DMS53 treated with DMSO at 0.1 percent for 48 hours (cell line): ENCODE measurements at regions not wholly inside any gene's neighbourhood (a gene's known extent, or its start where the extent isn't known, plus 50 kb on each side); places are given as distances from the start of the nearest gene placed in this dataset.

ENCODE experiments used
- DNase-seq: peaks from one replicate; lab custom pipeline; 2025; ENCODE audit not compliant: unreplicated experiment; lab: John Stamatoyannopoulos, UW

DNA sequence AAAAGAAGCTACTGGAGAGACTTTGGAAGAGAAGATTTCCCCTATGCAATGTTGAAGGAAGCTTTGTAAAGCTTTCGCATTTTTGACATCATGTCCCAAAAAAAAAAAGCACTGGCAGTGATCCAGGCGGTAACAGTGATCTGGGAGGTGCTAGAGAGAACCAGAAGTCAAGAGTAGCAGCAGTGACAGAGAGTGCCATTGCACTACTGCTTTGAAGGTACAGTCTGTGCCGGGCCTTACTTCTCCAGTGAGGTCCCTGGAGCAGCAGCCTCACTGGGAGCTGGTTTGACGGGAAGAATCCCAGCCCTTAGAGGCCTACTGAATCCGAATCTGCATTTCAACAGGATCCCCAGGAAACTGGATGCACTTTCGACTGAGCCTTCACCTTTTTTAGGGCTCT lies 50.9 kb upstream of the ATL2 start:
- no peak for DNase-seq

DNA sequence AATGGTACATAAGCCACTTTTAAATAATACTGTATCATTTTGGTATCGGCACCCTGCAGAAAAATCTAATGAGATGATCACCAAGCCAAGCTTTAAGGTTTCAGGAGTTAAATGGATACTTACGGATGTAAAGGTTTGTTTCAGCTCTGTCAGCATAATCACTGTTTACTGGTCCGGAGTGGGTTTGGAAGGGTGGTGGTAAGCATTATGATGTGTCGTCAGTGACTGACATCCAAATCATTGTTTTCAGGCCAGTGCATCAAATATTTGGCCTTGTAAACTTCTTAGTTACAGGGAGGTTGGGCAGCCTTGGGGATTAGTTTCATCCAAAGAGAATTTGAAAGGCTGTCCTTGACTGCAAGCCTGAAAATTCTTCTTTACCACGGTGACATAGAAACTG lies 50.0 kb upstream of the ATL2 start:
- no peak for DNase-seq
